Activated naive CD4-positive, alpha-beta T cell treated with anti-CD3 and anti-CD28 coated beads for 36 hours (primary cell): ENCODE measurements at regions not wholly inside any gene's neighbourhood (a gene's known extent, or its start where the extent isn't known, plus 50 kb on each side); places are given as distances from the start of the nearest gene placed in this dataset.
"Not testable (repeated sequence)": the region's sequence is repeated elsewhere in the genome, so short reads cannot be mapped to it uniquely, and the experiment has no call there.

Experiments
- CTCF ChIA-PET: fragments of 350-600 bp; sonication (Branson Sonifier 250); formaldehyde crosslinking; loops from one replicate; lab custom pipeline; 2021; ENCODE audit warnings: antibody characterized with exemption; lab: Charles Lee
- DNase-seq: peaks from one replicate; pipeline ENCODE4 v3.0.0-alpha.2; 2020
- H3K27ac Mint-ChIP-seq: one replicate; pipeline ENCODE4 v1.8.0; 2021; ENCODE audit warnings: mild to moderate bottlenecking, mixed read lengths
- H3K27me3 Mint-ChIP-seq: one replicate; pipeline ENCODE4 v1.8.0; 2021; ENCODE audit warnings: low read depth, mixed read lengths
- H3K36me3 Mint-ChIP-seq: one replicate; pipeline ENCODE4 v1.8.0; 2021; ENCODE audit warnings: low read depth, mixed read lengths
- H3K4me1 Mint-ChIP-seq: one replicate; pipeline ENCODE4 v1.8.0; 2021; ENCODE audit warnings: low read depth, mixed read lengths
- H3K4me3 Mint-ChIP-seq: one replicate; pipeline ENCODE4 v1.8.0; 2021; ENCODE audit warnings: mild to moderate bottlenecking, moderate library complexity, mixed read lengths
- H3K9me3 Mint-ChIP-seq: one replicate; pipeline ENCODE4 v1.8.0; 2021; ENCODE audit warnings: mixed read lengths
- intact Hi-C: fragments of 100-400 bp; cut with micrococcal nuclease; formaldehyde crosslinking; loops from one replicate; pipeline ENCODE4 v1.15.1; 2023

DNA sequence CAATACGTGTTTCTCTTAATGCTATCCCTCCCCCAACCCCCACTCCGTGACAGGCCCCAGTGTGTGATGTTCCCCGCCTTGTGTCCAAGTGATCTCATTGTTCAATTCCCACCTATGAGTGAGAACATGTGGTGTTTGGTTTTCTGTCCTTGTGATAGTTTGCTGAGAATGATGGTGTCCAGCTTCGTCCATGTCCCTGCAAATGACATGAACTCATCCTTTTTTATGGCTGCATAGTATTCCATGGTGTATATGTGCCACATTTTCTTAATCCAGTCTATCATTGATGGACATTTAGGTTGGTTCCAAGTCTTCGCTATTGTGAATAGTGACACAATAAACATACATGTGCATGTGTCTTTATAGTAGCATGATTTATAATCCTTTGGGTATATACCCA, 52.5 kb downstream of the KIAA0408 start:
- CTCF ChIA-PET, H3K4me3 Mint-ChIP-seq, H3K36me3 Mint-ChIP-seq, DNase-seq, H3K27ac Mint-ChIP-seq, H3K9me3 Mint-ChIP-seq, H3K27me3 Mint-ChIP-seq, intact Hi-C loops: not testable (repeated sequence)
- H3K4me1 Mint-ChIP-seq, result peaks cover 12% of the 10 kb centered on the region

DNA sequence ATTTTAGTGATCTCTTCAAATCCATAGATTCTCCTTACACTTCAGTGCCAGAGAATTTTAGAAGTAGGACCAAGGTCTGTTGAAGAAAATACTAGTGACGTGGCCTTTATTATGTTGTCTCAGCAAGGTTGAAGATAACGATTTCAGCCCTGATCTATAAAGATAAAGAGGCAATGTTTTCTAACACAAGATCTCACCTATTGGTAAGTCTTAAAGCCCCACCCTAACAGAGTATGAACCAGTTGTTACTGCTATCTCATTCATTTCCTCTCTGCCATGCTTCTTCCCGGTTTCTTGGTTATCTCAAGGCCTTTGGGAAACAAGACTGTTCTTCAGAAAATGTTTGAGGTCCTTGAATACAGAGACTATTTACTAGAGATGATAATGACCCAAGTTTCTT, 53.1 kb downstream of the KIAA0408 start:
- Mint-ChIP-seq H3K4me1 (peaks cover 12% of the 10 kb centered on the region), H3K27me3 (no peaks in the 10 kb centered on the region), H3K9me3 (peaks cover 3% of the 10 kb centered on the region), H3K36me3 (no peaks in the 10 kb centered on the region), H3K27ac (no peak overlapping the region), H3K4me3 (no peak overlapping the region)
- intact Hi-C loops, result no loop called here
- no peak for DNase-seq
- CTCF ChIA-PET, result no interaction called here

DNA sequence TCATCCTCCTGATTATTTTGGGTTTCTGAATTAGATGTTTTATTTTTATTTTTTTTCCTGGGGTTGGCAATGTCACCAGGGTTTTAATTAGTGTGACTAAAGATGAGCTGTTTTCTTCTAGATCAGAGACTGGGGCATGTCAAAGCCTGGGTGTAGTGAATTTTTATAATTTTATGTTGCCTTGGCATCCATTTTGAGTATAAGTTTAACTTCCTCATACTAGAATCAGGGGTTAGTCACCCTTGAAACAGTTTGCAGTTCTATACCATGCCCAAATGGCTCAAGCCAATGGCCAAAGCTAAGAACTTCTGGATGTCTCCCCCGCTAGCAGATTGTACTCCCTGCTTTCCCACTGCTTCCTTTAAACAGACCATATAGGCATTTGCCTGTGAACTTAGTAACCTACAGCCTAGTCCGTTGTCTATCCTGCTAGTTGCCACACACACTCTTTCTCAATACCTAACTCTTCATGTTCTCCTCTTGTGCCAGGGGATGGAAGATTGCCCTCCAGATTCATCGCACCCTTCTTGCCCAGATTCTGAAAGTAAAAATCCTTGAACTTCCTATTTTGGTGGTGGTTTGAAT, 54.5 kb downstream of the KIAA0408 start:
- Mint-ChIP-seq H3K27me3 (no peaks in the 10 kb centered on the region), H3K36me3 (no peaks in the 10 kb centered on the region), H3K4me1 (peaks cover 12% of the 10 kb centered on the region), H3K27ac (no peak overlapping the region), H3K9me3 (peaks cover 3% of the 10 kb centered on the region), H3K4me3 (no peak overlapping the region)
- DNase-seq, result no peak
- intact Hi-C loops, result loop anchor here (1.0 to 5.0 kb wide), 2 partner anchors 16 to 62 kb away; partner anchors contain the start of gene ECHDC1
- CTCF ChIA-PET, result no interaction called here

DNA sequence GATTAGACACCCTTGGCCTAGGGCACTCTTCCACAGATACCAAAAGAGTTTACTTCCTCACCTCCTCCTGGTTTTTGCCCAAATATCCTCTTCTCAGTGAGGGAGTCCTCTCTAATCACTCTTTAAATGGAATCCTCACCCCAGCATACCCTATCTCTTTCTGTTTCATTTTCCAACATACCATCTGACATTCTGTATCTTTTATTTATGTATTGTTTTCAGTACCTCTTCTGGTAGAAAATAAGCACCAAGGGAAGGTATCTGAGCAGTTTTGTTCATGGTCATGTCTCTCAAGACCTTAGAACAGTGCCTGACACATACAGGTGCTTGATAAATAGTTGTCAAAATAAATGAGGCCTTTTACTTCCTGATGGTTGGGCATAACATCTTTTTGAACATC, 55.1 kb downstream of the KIAA0408 start:
- intact Hi-C loops, result loop anchor here (1.0 to 5.0 kb wide), 2 partner anchors 16 to 62 kb away; partner anchors contain the start of gene ECHDC1
- DNase-seq, result no peak
- H3K27ac Mint-ChIP-seq, result peak overlapping the region; percentile 7
- CTCF ChIA-PET, result no interaction called here
- no peaks in the 10 kb centered on the region for H3K36me3 Mint-ChIP-seq
- peaks cover 3% of the 10 kb centered on the region for H3K9me3 Mint-ChIP-seq
- H3K4me3 Mint-ChIP-seq, result no peak overlapping the region
- peaks cover 12% of the 10 kb centered on the region for H3K4me1 Mint-ChIP-seq
- no peaks in the 10 kb centered on the region for H3K27me3 Mint-ChIP-seq

DNA sequence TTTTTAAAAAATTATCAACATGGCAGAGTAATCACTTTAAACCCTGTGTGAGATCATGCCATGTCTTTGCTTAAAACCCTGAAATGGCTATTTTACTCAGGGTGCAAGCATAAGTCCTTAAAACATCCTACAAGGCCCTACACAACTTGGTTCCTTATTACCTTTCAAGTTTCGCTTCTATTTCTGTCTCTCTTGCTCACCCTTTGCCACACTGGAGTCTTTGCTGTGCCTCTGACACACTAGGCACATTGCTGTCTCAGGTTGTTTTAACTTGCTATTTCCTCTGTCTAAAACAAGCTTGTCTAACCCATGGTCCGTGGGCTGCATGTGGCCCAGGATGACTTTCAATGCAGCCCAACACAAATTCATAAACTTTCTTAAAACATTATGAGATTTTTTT, 55.6 kb downstream of the KIAA0408 start:
- intact Hi-C loops, result loop anchor here (1.0 to 5.0 kb wide), 2 partner anchors 17 to 61 kb away; partner anchors contain the start of gene ECHDC1
- CTCF ChIA-PET, result interaction anchor here (0.6 kb wide), 1 partner anchor 99 kb away, joined by 3 read pairs; no protein-coding TSS in a partner anchor
- Mint-ChIP-seq H3K4me1 (peaks cover 12% of the 10 kb centered on the region), H3K4me3 (no peak overlapping the region), H3K36me3 (no peaks in the 10 kb centered on the region), H3K27ac (peak overlapping the region; percentile 7), H3K9me3 (peaks cover 3% of the 10 kb centered on the region), H3K27me3 (no peaks in the 10 kb centered on the region)
- peak; percentile 14 for DNase-seq

DNA sequence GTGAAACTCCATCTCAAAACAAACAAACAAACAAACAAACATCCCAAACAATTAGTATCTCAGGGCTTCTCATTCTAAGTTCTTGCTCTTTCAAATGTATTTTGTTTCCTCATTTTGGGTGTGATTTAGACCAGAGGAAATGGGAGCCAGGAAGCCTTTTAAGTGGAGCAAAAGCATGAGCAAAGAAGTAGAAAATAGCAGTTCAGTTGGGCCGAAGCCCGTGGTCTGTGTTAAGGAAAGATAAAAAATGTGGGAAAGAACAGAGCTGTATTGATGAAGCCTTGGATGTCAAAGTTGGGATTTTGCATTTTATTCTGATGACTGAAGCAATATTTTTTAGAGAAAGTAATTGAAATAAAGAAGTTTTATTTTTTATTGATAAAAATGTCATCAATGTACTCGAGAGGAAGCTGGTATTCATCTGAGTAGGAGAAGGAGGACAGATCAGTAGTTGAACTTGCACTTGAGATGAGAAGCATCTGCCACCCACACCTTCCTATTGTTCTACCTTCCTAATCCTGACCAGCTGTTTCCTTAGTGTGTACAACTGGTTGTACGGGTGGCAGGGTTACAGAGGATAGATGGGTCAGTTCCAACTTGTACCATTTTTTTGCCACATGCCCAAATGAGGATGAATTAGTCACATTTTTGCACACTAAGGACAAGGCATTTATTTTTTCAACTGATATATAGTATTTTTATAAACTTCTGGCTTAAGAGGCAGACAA, 56.1 kb downstream of the KIAA0408 start:
- H3K36me3 Mint-ChIP-seq, result no peaks in the 10 kb centered on the region
- DNase-seq, result no peak
- intact Hi-C loops, result loop anchor here (5.0 kb wide), 1 partner anchor 61 kb away; the partner anchor contains the start of gene ECHDC1
- CTCF ChIA-PET, result interaction anchor here (0.6 kb wide), 1 partner anchor 98 kb away, joined by 3 read pairs; no protein-coding TSS in a partner anchor
- H3K4me3 Mint-ChIP-seq, result no peak overlapping the region
- no peak overlapping the region for H3K27ac Mint-ChIP-seq
- no peaks in the 10 kb centered on the region for H3K27me3 Mint-ChIP-seq
- peaks cover 12% of the 10 kb centered on the region for H3K4me1 Mint-ChIP-seq
- H3K9me3 Mint-ChIP-seq, result peaks cover 3% of the 10 kb centered on the region

DNA sequence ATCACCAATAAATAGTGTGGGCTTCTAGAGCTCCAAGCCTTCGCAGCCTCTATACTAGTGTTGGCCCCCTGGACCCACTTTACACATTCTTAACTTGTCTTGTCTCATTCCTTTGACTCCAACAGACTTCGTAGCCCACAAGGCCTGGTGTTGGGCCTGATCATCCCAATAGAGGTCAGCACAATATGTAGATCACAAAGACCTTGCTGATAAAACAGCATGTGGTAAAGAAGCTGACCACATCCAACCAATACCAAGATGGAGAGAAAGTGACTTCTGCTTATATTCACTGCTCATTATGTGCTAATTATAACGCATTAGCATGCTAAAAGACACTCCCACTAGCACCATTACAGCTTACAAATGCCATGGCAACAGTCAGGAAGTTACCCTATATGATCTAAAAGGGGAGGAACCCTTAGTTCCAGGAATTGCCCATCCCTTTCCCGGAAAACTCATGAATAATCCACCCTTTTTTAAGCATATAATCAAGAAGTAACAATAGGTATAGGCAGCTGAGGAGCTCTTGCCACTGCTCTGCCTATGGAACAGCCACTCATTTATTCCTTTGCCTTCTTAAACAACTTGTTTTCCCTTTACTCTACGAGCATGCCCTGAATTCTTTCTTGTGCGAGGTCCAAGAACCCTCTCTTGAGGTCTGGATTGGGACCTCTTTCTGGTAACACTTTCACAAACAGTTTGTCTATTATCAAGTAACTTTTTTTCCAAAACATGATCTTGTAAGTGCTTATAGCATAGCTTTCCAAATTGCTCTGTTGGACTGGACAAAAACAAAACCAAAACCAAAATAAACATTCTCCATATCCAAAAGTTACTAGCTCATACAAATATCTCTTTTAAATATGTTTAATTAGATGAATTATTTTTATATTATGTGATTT, 54.6 kb upstream of the ECHDC1 start:
- no peaks in the 10 kb centered on the region for H3K9me3 Mint-ChIP-seq
- H3K27ac Mint-ChIP-seq, result no peak overlapping the region
- no peaks in the 10 kb centered on the region for H3K27me3 Mint-ChIP-seq
- no peaks in the 10 kb centered on the region for H3K36me3 Mint-ChIP-seq
- CTCF ChIA-PET, result interaction anchor here (0.6 to 1.0 kb wide), 2 partner anchors 10 to 22 kb away, joined by 3 read pairs; no protein-coding TSS in a partner anchor
- peaks cover 2% of the 10 kb centered on the region for H3K4me1 Mint-ChIP-seq
- H3K4me3 Mint-ChIP-seq, result no peak overlapping the region
- intact Hi-C loops, result no loop called here
- DNase-seq, result no peak

DNA sequence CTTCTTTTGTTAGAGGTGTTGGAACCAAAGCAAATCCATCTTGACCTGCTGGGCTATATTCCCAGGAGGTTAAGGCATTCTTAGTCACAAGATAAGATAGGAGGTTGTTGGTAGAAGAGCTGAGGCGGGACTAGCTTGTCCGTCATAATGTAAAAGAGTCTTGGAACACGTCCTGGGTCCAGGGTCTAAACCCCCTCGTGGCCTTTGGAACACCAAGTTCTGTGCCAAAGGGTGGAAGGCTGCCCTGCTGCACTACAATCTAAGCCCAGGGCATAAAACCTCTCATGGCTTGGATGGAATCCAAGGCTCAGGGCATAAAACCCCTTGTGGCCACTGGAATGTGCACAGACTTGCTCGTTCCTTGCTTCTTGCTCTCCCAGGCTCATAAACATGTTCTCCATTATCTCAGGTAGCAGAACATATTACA, 53.8 kb upstream of the ECHDC1 start:
- DNase-seq, H3K9me3 Mint-ChIP-seq, H3K4me1 Mint-ChIP-seq, H3K27me3 Mint-ChIP-seq, intact Hi-C loops, H3K4me3 Mint-ChIP-seq, CTCF ChIA-PET, H3K36me3 Mint-ChIP-seq, H3K27ac Mint-ChIP-seq: not testable (repeated sequence)
